IPS-20b (cell line): ENCODE measurements at regions not wholly inside any gene's neighbourhood (a gene's known extent, or its start where the extent isn't known, plus 50 kb on each side); places are given as distances from the start of the nearest gene placed in this dataset.
"Not testable (repeated sequence)": the region's sequence is repeated elsewhere in the genome, so short reads cannot be mapped to it uniquely, and the experiment has no call there.

Experiments used
- H3K27ac ChIP-seq: one replicate; pipeline ENCODE4 v1.5.1; 2013; ENCODE audit warnings: low read length
- H3K27me3 ChIP-seq: 2 replicates; pipeline ENCODE4 v1.6.1; 2013; ENCODE audit warnings: mild to moderate bottlenecking, low read length, inconsistent platforms; ENCODE audit not compliant: insufficient read depth
- H3K36me3 ChIP-seq: 2 replicates; pipeline ENCODE4 v1.6.1; 2013; ENCODE audit warnings: low read depth, mild to moderate bottlenecking, inconsistent platforms, low read length, moderate library complexity; ENCODE audit not compliant: insufficient read depth
- H3K4me1 ChIP-seq: 2 replicates; pipeline ENCODE4 v1.6.1; 2013; ENCODE audit warnings: mild to moderate bottlenecking, control low read depth, inconsistent platforms, low read length, moderate library complexity; ENCODE audit not compliant: insufficient read depth
- H3K4me3 ChIP-seq: 2 replicates; pipeline ENCODE4 v1.5.1; 2013; ENCODE audit warnings: mild to moderate bottlenecking, low read length, inconsistent platforms
- H3K9ac ChIP-seq: 2 replicates; pipeline ENCODE4 v1.6.1; 2013; ENCODE audit warnings: low read depth, mild to moderate bottlenecking, inconsistent platforms, low read length, moderate library complexity
- H3K9me3 ChIP-seq: 2 replicates; pipeline ENCODE4 v1.6.1; 2013; ENCODE audit warnings: mild to moderate bottlenecking, low read depth, low read length, inconsistent platforms; ENCODE audit not compliant: insufficient read depth

DNA sequence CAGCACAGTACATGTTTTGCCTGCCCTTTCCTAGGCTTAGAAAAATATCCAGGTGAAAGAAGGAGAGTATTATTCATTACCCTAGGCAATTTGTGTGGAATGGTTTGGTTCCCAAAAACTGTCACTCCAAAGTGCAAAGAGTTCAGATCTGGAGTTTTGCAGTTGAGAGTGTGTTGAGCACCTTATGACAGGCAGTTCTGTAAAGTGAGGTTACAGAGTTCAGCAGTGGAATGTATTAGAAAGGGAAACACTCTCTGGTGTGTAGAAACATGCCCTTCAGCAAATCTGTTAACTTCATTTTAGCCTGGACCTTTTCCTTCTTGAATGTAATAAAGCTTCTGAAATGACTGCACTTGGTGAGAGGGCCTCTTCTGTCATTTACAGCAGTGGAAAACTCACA, 154.0 kb upstream of the SSTR1 start:
- no peak overlapping the region for H3K27ac ChIP-seq

DNA sequence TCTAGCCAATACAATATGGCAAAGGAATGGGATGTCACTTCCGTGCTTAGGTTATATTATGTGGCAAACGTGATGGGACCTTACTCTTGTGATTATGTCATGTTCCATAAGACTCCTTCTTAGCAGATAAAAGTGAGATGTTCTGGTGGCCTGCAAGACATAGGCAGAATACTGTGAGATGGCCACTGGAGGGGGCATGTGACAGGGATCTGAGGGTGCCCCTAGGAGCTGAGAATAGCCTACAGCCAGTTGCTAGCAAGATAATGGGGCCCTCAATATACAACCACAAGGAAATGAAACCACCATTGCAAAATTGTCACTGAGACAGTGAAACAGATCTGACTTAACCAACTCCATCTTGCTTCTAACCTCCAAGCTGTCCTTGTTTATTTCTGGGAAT, 151.4 kb upstream of the SSTR1 start:
- no peaks in the 10 kb centered on the region for H3K27me3 ChIP-seq
- H3K4me1 ChIP-seq = peaks cover 15% of the 10 kb centered on the region; the same call in 1 of the 2 replicates
- no peak overlapping the region for H3K9ac ChIP-seq
- peaks cover 13% of the 10 kb centered on the region for H3K9me3 ChIP-seq
- no peak overlapping the region for H3K4me3 ChIP-seq
- no peaks in the 10 kb centered on the region for H3K36me3 ChIP-seq
- no peak overlapping the region for H3K27ac ChIP-seq

More for the DNA sequence above, 154.0 kb upstream of the SSTR1 start:
- no peak overlapping the region for H3K4me3 ChIP-seq
- no peaks in the 10 kb centered on the region for H3K36me3 ChIP-seq
- no peak overlapping the region for H3K9ac ChIP-seq
- H3K4me1 ChIP-seq = peaks cover 20% of the 10 kb centered on the region; the same call in 1 of the 2 replicates
- H3K27me3 ChIP-seq = no peaks in the 10 kb centered on the region
- H3K9me3 ChIP-seq = no peaks in the 10 kb centered on the region

DNA sequence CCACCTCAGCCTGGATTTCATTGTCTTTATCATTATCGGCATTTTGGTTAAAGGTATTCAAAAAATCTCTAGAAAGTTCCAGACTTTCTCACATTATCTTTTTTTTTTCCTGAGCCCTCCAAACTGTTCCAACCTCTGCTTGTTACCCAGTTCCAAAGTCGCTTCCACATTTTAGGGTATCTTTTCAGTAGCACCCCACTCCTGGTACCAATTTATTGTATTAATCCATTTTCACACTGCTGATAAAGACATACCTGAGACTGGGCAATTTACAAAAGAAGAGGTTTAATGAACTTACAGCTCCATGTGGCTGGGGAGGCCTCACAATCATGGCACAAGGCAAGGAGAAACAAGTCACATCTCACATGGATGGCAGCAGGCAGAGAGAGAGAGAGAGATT, 145.5 kb upstream of the SSTR1 start:
- H3K36me3 ChIP-seq, H3K9ac ChIP-seq, H3K27ac ChIP-seq, H3K4me1 ChIP-seq, H3K4me3 ChIP-seq, H3K27me3 ChIP-seq: not testable (repeated sequence)
- peaks cover 35% of the 10 kb centered on the region for H3K9me3 ChIP-seq

- Histone ChIP-seq H3K27ac (no peak overlapping the region), H3K27me3 (no peaks in the 10 kb centered on the region), H3K4me1 (no peaks in the 10 kb centered on the region), H3K9ac (no peak overlapping the region), H3K4me3 (no peak overlapping the region), H3K9me3 (peaks cover 35% of the 10 kb centered on the region), H3K36me3 (no peaks in the 10 kb centered on the region)
Observed at GRCh38 chr14:38063711-38064320, 143.9 kb upstream of the SSTR1 start.

GRCh38 chr14:38065106-38065762, 142.5 kb upstream of the SSTR1 start:
- no peaks in the 10 kb centered on the region for H3K27me3 ChIP-seq
- H3K36me3 ChIP-seq = no peaks in the 10 kb centered on the region
- H3K27ac ChIP-seq = no peak overlapping the region
- no peak overlapping the region for H3K9ac ChIP-seq
- no peaks in the 10 kb centered on the region for H3K4me1 ChIP-seq
- H3K4me3 ChIP-seq = no peak overlapping the region
- H3K9me3 ChIP-seq = peaks cover 29% of the 10 kb centered on the region

DNA sequence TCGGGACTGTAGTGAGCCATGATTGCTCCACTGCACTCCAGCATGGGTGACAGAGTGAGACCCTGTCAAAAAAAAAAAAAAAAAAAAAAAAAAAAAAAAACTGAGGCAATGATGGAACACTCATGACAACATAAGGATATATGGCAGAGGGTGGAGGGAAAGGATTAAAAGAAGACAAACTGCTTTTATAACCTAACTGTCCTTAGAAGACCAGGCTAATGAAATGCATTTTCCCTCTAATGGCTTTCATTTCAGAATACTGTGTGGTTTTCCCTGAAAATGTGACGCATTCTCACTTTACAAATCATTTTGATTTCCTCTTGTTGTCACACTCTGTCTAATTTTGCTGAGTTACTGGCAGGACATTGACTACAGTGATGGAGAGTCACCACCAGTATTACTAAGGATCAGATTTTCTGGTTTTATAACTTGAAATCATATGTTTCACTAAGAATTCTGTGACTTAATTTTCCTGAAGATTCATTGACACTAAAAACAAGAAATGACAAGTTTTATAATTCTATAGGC, 137.6 kb upstream of the SSTR1 start:
- no peaks in the 10 kb centered on the region for H3K9me3 ChIP-seq
- H3K27ac ChIP-seq = no peak overlapping the region
- H3K4me3 ChIP-seq = no peak overlapping the region
- H3K4me1 ChIP-seq = no peaks in the 10 kb centered on the region
- no peak overlapping the region for H3K9ac ChIP-seq
- H3K36me3 ChIP-seq = no peaks in the 10 kb centered on the region
- H3K27me3 ChIP-seq = no peaks in the 10 kb centered on the region

DNA sequence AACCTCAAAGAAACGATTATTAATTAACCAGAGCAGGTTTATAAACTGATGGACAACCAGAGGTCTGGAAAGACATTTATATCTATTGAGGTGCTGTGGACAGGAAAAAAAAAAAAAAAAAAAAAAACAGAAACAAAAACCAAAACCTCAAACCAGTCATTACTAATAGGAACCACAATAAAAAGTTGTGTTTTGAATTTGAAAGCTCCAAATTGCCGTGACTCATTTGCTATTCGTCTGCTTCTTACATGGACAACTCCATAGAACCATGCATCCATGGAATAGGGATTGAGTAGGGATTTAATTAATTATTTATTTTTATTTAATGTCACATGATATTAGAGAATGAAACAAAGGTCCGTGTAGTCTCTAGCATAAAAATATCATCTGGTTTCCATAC, 134.1 kb upstream of the SSTR1 start:
- peaks cover 6% of the 10 kb centered on the region; the same call in 1 of the 2 replicates for H3K4me1 ChIP-seq
- no peak overlapping the region for H3K4me3 ChIP-seq
- H3K36me3 ChIP-seq = no peaks in the 10 kb centered on the region
- H3K27me3 ChIP-seq = no peaks in the 10 kb centered on the region
- no peaks in the 10 kb centered on the region for H3K9me3 ChIP-seq
- no peak overlapping the region for H3K27ac ChIP-seq
- H3K9ac ChIP-seq = no peak overlapping the region

GRCh38 chr14:38074081-38074480, 133.6 kb upstream of the SSTR1 start:
- Histone ChIP-seq H3K27me3 (no peaks in the 10 kb centered on the region), H3K9ac (no peak overlapping the region), H3K9me3 (no peaks in the 10 kb centered on the region), H3K4me1 (peaks cover 10% of the 10 kb centered on the region; the same call in 1 of the 2 replicates), H3K27ac (no peak overlapping the region), H3K36me3 (no peaks in the 10 kb centered on the region), H3K4me3 (no peak overlapping the region)

DNA sequence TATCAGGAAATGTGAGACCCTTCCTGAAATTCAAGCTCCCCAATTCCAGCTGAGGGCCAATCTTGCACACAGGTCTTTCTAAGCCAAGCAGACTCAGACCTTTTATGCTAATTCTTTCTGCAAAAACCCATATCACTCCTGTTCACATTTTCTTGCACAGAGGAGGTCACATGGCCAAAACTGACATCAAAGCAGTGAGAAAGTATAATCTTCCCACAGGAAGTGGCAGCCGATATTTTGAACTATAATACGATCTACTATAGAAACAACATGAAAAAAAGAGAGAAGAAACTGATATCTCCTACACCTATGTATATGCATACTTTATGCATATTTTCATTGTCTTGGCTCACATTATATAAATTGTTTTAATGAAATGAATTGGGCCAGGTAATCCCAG, 132.9 kb upstream of the SSTR1 start:
- Histone ChIP-seq H3K36me3 (no peaks in the 10 kb centered on the region), H3K9me3 (no peaks in the 10 kb centered on the region), H3K4me3 (no peak overlapping the region), H3K27me3 (no peaks in the 10 kb centered on the region), H3K4me1 (peaks cover 11% of the 10 kb centered on the region; the same call in 1 of the 2 replicates), H3K27ac (no peak overlapping the region), H3K9ac (no peak overlapping the region)

- Histone ChIP-seq H3K9ac (no peak overlapping the region), H3K4me1 (peaks cover 17% of the 10 kb centered on the region), H3K27ac (no peak overlapping the region), H3K27me3 (no peaks in the 10 kb centered on the region), H3K4me3 (no peak overlapping the region), H3K9me3 (no peaks in the 10 kb centered on the region), H3K36me3 (no peaks in the 10 kb centered on the region)
Observed at GRCh38 chr14:38078393-38078792, 129.3 kb upstream of the SSTR1 start.

GRCh38 chr14:38079268-38079667, 128.4 kb upstream of the SSTR1 start:
- peaks cover 17% of the 10 kb centered on the region for H3K4me1 ChIP-seq
- H3K27me3 ChIP-seq = no peaks in the 10 kb centered on the region
- H3K27ac ChIP-seq = no peak overlapping the region
- no peaks in the 10 kb centered on the region for H3K36me3 ChIP-seq
- no peak overlapping the region for H3K9ac ChIP-seq
- no peaks in the 10 kb centered on the region for H3K9me3 ChIP-seq
- no peak overlapping the region for H3K4me3 ChIP-seq

DNA sequence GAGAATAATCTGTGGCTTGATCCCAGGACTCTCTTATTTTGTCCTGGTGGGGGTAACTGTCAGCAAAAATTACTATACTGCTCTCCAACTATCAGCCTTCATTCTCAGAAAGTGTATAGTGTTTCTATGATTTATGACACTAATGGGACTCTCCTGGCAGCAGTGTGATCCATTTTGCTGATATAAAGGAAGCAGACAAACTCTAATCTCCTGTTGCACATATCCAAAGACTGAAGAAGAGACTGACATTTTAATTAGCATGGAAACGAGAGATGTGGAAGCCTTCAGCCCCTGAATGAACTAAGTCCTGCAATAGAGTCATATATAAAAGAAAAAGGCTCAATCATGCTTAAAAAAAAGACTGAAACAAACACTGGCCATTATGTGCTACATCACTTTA, 127.8 kb upstream of the SSTR1 start:
- H3K27me3 ChIP-seq = no peaks in the 10 kb centered on the region
- no peaks in the 10 kb centered on the region for H3K9me3 ChIP-seq
- H3K9ac ChIP-seq = no peak overlapping the region
- H3K4me3 ChIP-seq = no peak overlapping the region
- no peak overlapping the region for H3K27ac ChIP-seq
- no peaks in the 10 kb centered on the region for H3K36me3 ChIP-seq
- H3K4me1 ChIP-seq = peaks cover 17% of the 10 kb centered on the region
